A673 (cell line): ENCODE measurements at regions not wholly inside any gene's neighbourhood (a gene's known extent, or its start where the extent isn't known, plus 50 kb on each side); places are given as distances from the start of the nearest gene placed in this dataset.

Experiments
- BruUV-seq: library from RNA; stranded (reverse); fragments of 400-500 nt; replicated peaks from 2 replicates; lab custom pipeline; 2021; lab: Mats Ljungman, UMichigan
- CTCF ChIA-PET: fragments of 300-600 bp; sonication (Branson Sonifier 250); formaldehyde crosslinking; loops from one replicate; lab custom pipeline; 2022; ENCODE audit warnings: antibody characterized with exemption; lab: Charles Lee
- POLR2A ChIA-PET: fragments of 300-600 bp; sonication (Branson Sonifier 250); formaldehyde crosslinking; loops from one replicate; lab custom pipeline; 2022; ENCODE audit warnings: antibody characterized with exemption; ENCODE audit not compliant: low non-redundant PET; lab: Charles Lee
- DNase-seq: peaks from one replicate; pipeline ENCODE4 v3.0.0-alpha.2; 2015; ENCODE audit warnings: low spot score
- H3K27ac ChIP-seq: fragments of 200-600 bp; sonication (generic); 2 replicates; pipeline ENCODE4 v1.5.1; 2016; ENCODE audit warnings: mixed run types, low read depth, mild to moderate bottlenecking, mixed read lengths, antibody characterized with exemption, low read length; ENCODE audit not compliant: poor library complexity, severe bottlenecking
- H3K27me3 ChIP-seq: fragments of 200-600 bp; sonication (generic); replicated peaks from 2 replicates; pipeline ENCODE4 v1.6.1; 2017; ENCODE audit warnings: mixed run types, low read depth, mild to moderate bottlenecking, mixed read lengths, antibody characterized with exemption, low read length; ENCODE audit not compliant: insufficient read depth, poor library complexity
- H3K36me3 ChIP-seq: fragments of 200-600 bp; sonication (generic); 2 replicates; pipeline ENCODE4 v1.6.1; 2016; ENCODE audit warnings: mixed run types, mild to moderate bottlenecking, mixed read lengths, antibody characterized with exemption, low read length; ENCODE audit not compliant: insufficient read depth, poor library complexity, severe bottlenecking
- H3K4me1 ChIP-seq: fragments of 200-600 bp; sonication (generic); 2 replicates; pipeline ENCODE4 v1.6.1; 2017; ENCODE audit warnings: mixed run types, mild to moderate bottlenecking, mixed read lengths, antibody characterized with exemption, low read length; ENCODE audit not compliant: insufficient read depth, poor library complexity, severe bottlenecking
- H3K4me3 ChIP-seq: fragments of 200-600 bp; sonication (generic); 2 replicates; pipeline ENCODE4 v1.5.1; 2016; ENCODE audit warnings: low read depth, mixed run types, mild to moderate bottlenecking, mixed read lengths, low read length; ENCODE audit not compliant: poor library complexity, severe bottlenecking
- H3K9me3 ChIP-seq: fragments of 200-600 bp; sonication (generic); 2 replicates; pipeline ENCODE4 v1.6.1; 2016; ENCODE audit warnings: mixed run types, low read depth, mild to moderate bottlenecking, mixed read lengths, antibody characterized with exemption, low read length; ENCODE audit not compliant: poor library complexity, severe bottlenecking
- EZH2 ChIP-seq: fragments of 200-600 bp; sonication (generic); IDR thresholded peaks from 2 replicates; pipeline ENCODE4 v1.6.1; 2017; ENCODE audit warnings: borderline replicate concordance, low read depth, mild to moderate bottlenecking, mixed read lengths, antibody characterized with exemption, low read length; ENCODE audit not compliant: poor library complexity, severe bottlenecking
- intact Hi-C: fragments of 100-400 bp; cut with micrococcal nuclease; formaldehyde crosslinking; loops from one replicate; pipeline ENCODE4 v1.10.0; 2022; ENCODE audit not compliant: unreplicated experiment
- TF ChIP-seq, protein P1 (sequence below): fragments of 300-800, 200-600 bp; sonication (generic); conservative IDR thresholded peaks from 2 replicates; pipeline ENCODE4 v1.5.1; 2017; ENCODE audit warnings: low read depth, mild to moderate bottlenecking, antibody characterized with exemption, low read length, moderate library complexity, mixed read lengths

DNA sequence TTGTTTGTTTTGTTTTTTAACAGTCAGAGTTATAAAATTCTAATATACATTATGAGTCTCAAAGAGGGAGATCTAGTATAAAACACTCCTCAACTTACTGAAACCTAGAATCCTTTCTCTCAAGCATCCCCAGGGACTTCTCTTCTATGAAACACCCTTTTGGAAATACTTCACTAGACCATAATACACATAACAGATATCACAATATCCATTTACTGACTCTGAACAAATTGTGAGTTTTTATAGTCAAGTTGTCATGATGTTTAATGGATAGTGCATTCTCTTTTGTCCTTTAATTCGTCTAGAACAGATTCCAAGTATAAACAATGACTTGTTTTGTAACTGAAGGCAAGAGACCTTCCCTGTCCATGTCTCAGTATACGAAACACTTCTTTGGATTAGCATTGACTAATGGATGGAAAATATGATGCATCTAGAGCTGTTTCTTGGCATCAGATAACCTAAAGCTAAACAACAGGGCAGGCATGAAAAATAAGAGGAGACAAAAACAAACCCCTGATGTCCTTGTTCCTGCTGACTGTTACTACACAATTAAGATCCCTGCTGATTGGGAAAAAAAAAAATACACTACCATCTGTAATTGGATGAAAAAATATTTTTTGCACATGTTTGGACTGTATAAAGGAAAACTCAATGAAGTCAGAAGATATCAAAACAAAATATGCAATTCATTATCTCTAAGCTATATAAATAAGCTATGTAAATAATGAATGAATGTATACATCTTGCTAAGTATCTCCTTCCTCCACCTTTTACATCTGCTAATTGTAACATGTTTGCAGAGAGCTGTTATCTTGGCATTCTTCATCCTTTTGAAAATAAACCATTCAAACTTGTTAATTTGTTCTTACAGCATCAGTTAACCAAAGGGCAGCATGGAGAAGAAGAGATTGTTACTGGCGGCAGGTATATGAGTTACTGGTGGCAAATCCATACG lies 214.2 kb downstream of the LACC1 start:
- TF ChIP-seq EZH2 = no peak
- TF ChIP-seq, protein P1, sequence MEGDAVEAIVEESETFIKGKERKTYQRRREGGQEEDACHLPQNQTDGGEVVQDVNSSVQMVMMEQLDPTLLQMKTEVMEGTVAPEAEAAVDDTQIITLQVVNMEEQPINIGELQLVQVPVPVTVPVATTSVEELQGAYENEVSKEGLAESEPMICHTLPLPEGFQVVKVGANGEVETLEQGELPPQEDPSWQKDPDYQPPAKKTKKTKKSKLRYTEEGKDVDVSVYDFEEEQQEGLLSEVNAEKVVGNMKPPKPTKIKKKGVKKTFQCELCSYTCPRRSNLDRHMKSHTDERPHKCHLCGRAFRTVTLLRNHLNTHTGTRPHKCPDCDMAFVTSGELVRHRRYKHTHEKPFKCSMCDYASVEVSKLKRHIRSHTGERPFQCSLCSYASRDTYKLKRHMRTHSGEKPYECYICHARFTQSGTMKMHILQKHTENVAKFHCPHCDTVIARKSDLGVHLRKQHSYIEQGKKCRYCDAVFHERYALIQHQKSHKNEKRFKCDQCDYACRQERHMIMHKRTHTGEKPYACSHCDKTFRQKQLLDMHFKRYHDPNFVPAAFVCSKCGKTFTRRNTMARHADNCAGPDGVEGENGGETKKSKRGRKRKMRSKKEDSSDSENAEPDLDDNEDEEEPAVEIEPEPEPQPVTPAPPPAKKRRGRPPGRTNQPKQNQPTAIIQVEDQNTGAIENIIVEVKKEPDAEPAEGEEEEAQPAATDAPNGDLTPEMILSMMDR = no peak
- Histone ChIP-seq H3K4me1 (no peaks in the 10 kb centered on the region), H3K36me3 (no peaks in the 10 kb centered on the region), H3K9me3 (no peaks in the 10 kb centered on the region), H3K4me3 (no peak overlapping the region), H3K27me3 (no peaks in the 10 kb centered on the region), H3K27ac (no peak overlapping the region)
- intact Hi-C loops = no loop called here
- ChIA-PET POLR2A (no interaction called here), CTCF (no interaction called here)
- DNase-seq = no peak
- no TSS peak for BruUV-seq

DNA sequence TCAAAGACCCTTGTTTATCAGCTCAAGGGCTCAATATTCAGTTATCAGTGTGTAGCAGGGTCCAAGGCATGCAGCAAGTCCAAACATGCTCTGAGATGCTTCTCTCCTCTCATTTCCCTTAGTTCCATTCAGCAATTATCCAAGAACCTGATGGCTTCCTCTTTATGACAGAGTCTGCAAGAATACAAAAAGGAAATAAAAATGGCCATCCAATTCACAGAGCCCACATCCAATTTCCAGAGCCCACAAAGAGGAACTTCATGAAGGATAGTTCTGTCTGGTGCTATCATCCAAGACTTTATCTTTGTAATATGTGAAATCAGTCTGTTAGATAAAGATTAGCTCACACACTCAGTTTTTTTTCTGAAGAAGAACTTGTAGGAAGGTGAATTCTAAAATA lies 217.2 kb downstream of the LACC1 start:
- POLR2A ChIA-PET = no interaction called here
- CTCF ChIA-PET = no interaction called here
- intact Hi-C loops = no loop called here

DNA sequence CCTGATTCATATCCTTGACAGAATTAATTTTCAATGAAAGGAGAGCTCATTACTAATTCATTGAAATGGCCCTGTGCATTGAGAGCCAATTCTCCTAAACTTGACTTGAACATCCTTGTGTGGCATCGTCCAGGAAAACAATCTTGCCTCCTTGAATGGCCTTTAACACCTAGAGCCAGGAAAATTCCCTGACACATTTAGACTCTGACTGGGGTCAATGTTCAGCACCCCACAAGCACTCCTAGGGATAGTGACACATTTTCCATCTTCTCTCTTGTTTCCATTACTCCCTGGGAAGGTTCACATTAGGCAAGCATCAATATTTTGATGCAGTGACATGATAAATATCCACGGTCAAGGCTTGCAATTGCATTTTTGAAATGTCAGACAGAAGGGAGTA lies 218.9 kb downstream of the LACC1 start:
- no peak overlapping the region for H3K4me3 ChIP-seq
- no peak for DNase-seq
- no peak overlapping the region for H3K27ac ChIP-seq
- H3K36me3 ChIP-seq = no peaks in the 10 kb centered on the region
- peaks cover 12% of the 10 kb centered on the region for H3K9me3 ChIP-seq
- intact Hi-C loops = no loop called here
- H3K27me3 ChIP-seq = no peaks in the 10 kb centered on the region
- POLR2A ChIA-PET = no interaction called here
- H3K4me1 ChIP-seq = no peaks in the 10 kb centered on the region
- TF ChIP-seq, protein P1 = no peak
- TF ChIP-seq EZH2 = no peak
- BruUV-seq = no TSS peak
- CTCF ChIA-PET = no interaction called here

More for the DNA sequence above, 217.2 kb downstream of the LACC1 start:
- Histone ChIP-seq H3K4me3 (no peak overlapping the region), H3K27me3 (no peaks in the 10 kb centered on the region), H3K9me3 (peaks cover 3% of the 10 kb centered on the region), H3K27ac (no peak overlapping the region), H3K36me3 (no peaks in the 10 kb centered on the region), H3K4me1 (no peaks in the 10 kb centered on the region)
- no TSS peak for BruUV-seq
- TF ChIP-seq, protein P1 = no peak
- TF ChIP-seq EZH2 = no peak
- no peak for DNase-seq
